Suppressor macrophage treated with lipopolysaccharide for 4 hours (primary cell): ENCODE measurements at regions not wholly inside any gene's neighbourhood (a gene's known extent, or its start where the extent isn't known, plus 50 kb on each side); places are given as distances from the start of the nearest gene placed in this dataset.

ENCODE experiments used
- DNase-seq: peaks from one replicate; pipeline ENCODE4 v3.0.0-alpha.2; 2020

- DNase-seq = no peak
These were observed 813.9 kb upstream of the CNTNAP5 start for GRCh38 chr2:123211181-123211580.

GRCh38 chr2:123245156-123245555, 779.9 kb upstream of the CNTNAP5 start:
- no peak for DNase-seq

GRCh38 chr2:123258877-123259539, 766.1 kb upstream of the CNTNAP5 start:
- DNase-seq = no peak

GRCh38 chr2:123262856-123263255, 762.2 kb upstream of the CNTNAP5 start:
- no peak for DNase-seq

- no peak for DNase-seq
These were observed 741.7 kb upstream of the CNTNAP5 start for GRCh38 chr2:123283431-123283830.

GRCh38 chr2:123303731-123304130, 721.4 kb upstream of the CNTNAP5 start:
- DNase-seq = no peak
